Vagina (tissue), 2 donors: ENCODE measurements at regions not wholly inside any gene's neighbourhood (a gene's known extent, or its start where the extent isn't known, plus 50 kb on each side); places are given as distances from the start of the nearest gene placed in this dataset.

Experiments
- CTCF ChIP-seq, 3 experiments: fragments of 450-650 bp in 2 of 3; fragments of 200-600 bp in 1 of 3; sonication (generic) in 1 of 3; IDR thresholded peaks; one replicate each; pipeline ENCODE4 v1.5.1; 2017 to 2019; ENCODE audit warnings: antibody characterized with exemption in 3 of 3, mild to moderate bottlenecking in 2 of 3, moderate library complexity in 2 of 3
- POLR2AphosphoS5 ChIP-seq, 2 donors: sonication (generic); formaldehyde crosslinking; IDR thresholded peaks; one replicate each; pipeline ENCODE4 v1.9.0; 2017; ENCODE audit warnings: antibody characterized with exemption in 2 of 2, mild to moderate bottlenecking in 2 of 2, low read depth in 1 of 2; ENCODE audit not compliant: insufficient read depth in 1 of 2

- TF ChIP-seq CTCF (IDR thresholded peaks at IDR 0.05) = no peak
- no peak for TF ChIP-seq POLR2AphosphoS5 (IDR thresholded peaks at IDR 0.05; ENCODE audit: insufficient read depth in 1 of 2, low read depth in 1 of 2)
Measured at GRCh38 chr13:40167327-40167726, 499.1 kb downstream of the FOXO1 start.
